Dendritic cell treated with granulocyte-macrophage colony-stimulating factor and Interleukin-4, amounts not matched to agents 40 ng/mL and 50 ng/mL, for 4 days (primary cell): ENCODE measurements at regions not wholly inside any gene's neighbourhood (a gene's known extent, or its start where the extent isn't known, plus 50 kb on each side); places are given as distances from the start of the nearest gene placed in this dataset.
A peak's percentile ranks its signal among the peaks of the same experiment; 100 is the strongest.

Experiments
- H3K27ac Mint-ChIP-seq: one replicate; pipeline ENCODE4 v1.8.0; 2022; ENCODE audit warnings: mild to moderate bottlenecking, mixed read lengths
- H3K27me3 Mint-ChIP-seq: one replicate; pipeline ENCODE4 v1.8.0; 2022; ENCODE audit warnings: mild to moderate bottlenecking, mixed read lengths
- H3K36me3 Mint-ChIP-seq: one replicate; pipeline ENCODE4 v1.8.0; 2022; ENCODE audit warnings: low read depth, mixed read lengths
- H3K4me1 Mint-ChIP-seq: one replicate; pipeline ENCODE4 v1.8.0; 2022; ENCODE audit warnings: low read depth, mixed read lengths
- H3K4me3 Mint-ChIP-seq: one replicate; pipeline ENCODE4 v1.8.0; 2022; ENCODE audit warnings: mild to moderate bottlenecking, moderate library complexity, mixed read lengths
- H3K9me3 Mint-ChIP-seq: one replicate; pipeline ENCODE4 v1.8.0; 2022; ENCODE audit warnings: mixed read lengths
- intact Hi-C: fragments of 100-400 bp; cut with micrococcal nuclease; formaldehyde crosslinking; loops from one replicate; pipeline ENCODE4 v1.15.0; 2022

DNA sequence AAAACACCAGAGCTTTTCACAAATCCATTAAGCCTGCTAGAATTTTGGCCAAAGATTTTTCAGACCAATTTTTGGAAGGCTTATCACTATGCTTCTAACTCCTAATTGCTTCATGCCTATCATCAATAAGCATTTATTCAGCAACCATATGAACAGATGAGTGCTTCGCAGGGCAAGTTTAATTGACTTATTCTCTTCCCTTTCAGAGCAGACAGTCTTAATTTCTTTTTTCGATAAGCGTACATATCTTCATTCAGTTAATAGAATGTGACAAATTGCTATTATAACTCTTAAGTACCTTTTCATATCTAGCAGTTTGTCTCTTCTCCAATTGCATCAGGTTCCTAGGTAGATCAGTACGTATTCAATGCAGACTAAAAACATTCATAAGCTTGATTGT, 298.4 kb upstream of the ANO5 start:
- Mint-ChIP-seq H3K27me3 (no peaks in the 10 kb centered on the region), H3K4me3 (no peak overlapping the region), H3K27ac (no peak overlapping the region), H3K36me3 (no peaks in the 10 kb centered on the region), H3K9me3 (no peaks in the 10 kb centered on the region), H3K4me1 (peaks cover 22% of the 10 kb centered on the region)
- intact Hi-C loops: no loop called here

GRCh38 chr11:21895686-21896085, 297.2 kb upstream of the ANO5 start:
- H3K27ac Mint-ChIP-seq: no peak overlapping the region
- no peak overlapping the region for H3K4me3 Mint-ChIP-seq
- no peaks in the 10 kb centered on the region for H3K27me3 Mint-ChIP-seq
- H3K9me3 Mint-ChIP-seq: no peaks in the 10 kb centered on the region
- H3K4me1 Mint-ChIP-seq: peaks cover 16% of the 10 kb centered on the region
- no peaks in the 10 kb centered on the region for H3K36me3 Mint-ChIP-seq
- intact Hi-C loops: no loop called here

DNA sequence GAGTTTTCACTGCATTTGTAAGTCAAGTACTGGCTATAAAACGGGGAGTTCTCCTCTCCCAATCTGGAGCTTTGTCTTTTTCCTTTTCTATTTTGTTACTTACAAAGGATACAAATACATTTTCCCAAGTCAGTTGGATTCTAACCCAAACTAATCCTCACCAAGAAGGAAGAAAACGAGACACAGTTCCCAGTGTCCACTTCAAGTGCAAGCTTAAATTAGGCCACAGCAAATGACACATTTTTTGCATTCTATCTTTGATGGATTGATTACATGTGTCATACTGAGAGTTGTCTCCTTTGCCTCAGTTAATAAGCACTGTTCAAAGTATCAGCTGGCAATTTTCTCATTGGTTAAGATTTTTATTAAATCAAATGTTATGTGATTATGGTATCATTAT, 296.7 kb upstream of the ANO5 start:
- Mint-ChIP-seq H3K36me3 (no peaks in the 10 kb centered on the region), H3K9me3 (no peaks in the 10 kb centered on the region), H3K27ac (no peak overlapping the region), H3K4me3 (no peak overlapping the region), H3K4me1 (peaks cover 11% of the 10 kb centered on the region), H3K27me3 (no peaks in the 10 kb centered on the region)
- intact Hi-C loops: no loop called here

- no peaks in the 10 kb centered on the region for H3K9me3 Mint-ChIP-seq
Measured at GRCh38 chr11:21896746-21897602, 295.9 kb upstream of the ANO5 start.

DNA sequence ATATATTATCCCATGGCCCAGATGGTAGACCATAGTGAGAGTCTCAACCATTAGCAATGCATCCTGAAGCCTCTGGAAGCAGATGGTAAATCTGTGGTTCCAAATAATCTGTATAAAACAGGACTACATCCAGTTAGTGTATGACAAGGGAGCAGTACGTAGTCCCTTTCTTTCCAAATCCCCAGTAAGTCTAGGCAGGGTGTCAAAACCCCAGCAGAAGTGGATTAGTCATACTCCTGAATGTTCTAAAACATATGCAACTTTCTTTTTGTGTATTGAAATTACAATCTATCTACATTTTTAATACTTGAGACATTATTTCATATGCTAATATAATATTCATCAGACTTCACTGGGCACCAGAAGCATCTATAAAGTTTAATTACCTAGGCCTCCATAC, 295.1 kb upstream of the ANO5 start:
- H3K36me3 Mint-ChIP-seq: no peaks in the 10 kb centered on the region
- no peaks in the 10 kb centered on the region for H3K9me3 Mint-ChIP-seq
- no peaks in the 10 kb centered on the region for H3K27me3 Mint-ChIP-seq
- no peak overlapping the region for H3K4me3 Mint-ChIP-seq
- intact Hi-C loops: no loop called here
- H3K4me1 Mint-ChIP-seq: peaks cover 9% of the 10 kb centered on the region
- no peak overlapping the region for H3K27ac Mint-ChIP-seq

More at GRCh38 chr11:21896746-21897602, 295.9 kb upstream of the ANO5 start:
- Mint-ChIP-seq H3K4me3 (peak overlapping the region; percentile 14), H3K4me1 (peaks cover 9% of the 10 kb centered on the region), H3K27me3 (no peaks in the 10 kb centered on the region), H3K36me3 (no peaks in the 10 kb centered on the region), H3K27ac (no peak overlapping the region)
- intact Hi-C loops: no loop called here

GRCh38 chr11:21908211-21908610, 284.7 kb upstream of the ANO5 start:
- Mint-ChIP-seq H3K4me3 (no peak overlapping the region), H3K4me1 (peaks cover 39% of the 10 kb centered on the region), H3K27ac (no peak overlapping the region), H3K36me3 (no peaks in the 10 kb centered on the region), H3K9me3 (no peaks in the 10 kb centered on the region), H3K27me3 (no peaks in the 10 kb centered on the region)
- intact Hi-C loops: no loop called here

DNA sequence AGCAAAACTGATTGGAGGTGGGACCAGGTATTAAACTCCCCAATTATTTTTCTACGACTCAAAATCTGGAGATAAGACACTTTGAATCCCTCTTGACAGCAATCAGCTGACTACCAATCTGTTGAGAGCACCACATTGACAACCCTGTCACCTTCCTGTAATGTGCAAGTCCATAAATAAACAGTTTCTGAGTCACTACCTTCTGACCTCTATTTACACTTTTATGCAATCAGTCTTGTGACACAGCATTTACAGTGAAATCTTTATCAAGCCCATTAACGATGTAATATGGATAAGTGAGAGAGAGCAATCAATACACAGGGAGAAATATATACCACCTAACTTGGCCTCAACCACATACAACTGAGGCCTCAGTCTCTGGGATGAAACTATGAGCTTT, 283.7 kb upstream of the ANO5 start:
- intact Hi-C loops: no loop called here
- Mint-ChIP-seq H3K27ac (no peak overlapping the region), H3K4me1 (peaks cover 41% of the 10 kb centered on the region), H3K4me3 (no peak overlapping the region), H3K36me3 (no peaks in the 10 kb centered on the region), H3K27me3 (no peaks in the 10 kb centered on the region), H3K9me3 (no peaks in the 10 kb centered on the region)

DNA sequence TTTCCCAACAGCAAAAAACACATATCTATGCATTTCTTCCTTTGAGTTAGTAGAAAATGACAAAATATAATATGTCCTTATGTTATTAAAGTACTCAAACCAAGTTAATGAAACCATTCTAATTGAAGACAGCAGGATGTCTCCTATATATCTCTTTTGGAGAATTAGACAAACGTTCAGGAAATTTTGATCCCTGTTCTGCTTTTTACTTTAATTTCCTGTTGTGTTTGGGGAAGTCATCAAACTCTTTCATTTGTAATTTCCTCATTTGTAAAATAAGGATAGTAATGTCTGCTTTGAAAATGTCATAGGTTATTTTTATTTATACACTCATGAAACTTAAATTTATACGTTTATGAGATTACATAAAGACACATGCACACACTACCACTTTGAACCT, 281.8 kb upstream of the ANO5 start:
- Mint-ChIP-seq H3K36me3 (peaks cover 7% of the 10 kb centered on the region), H3K9me3 (peaks cover 18% of the 10 kb centered on the region), H3K27ac (no peak overlapping the region), H3K4me3 (no peak overlapping the region), H3K27me3 (no peaks in the 10 kb centered on the region), H3K4me1 (peaks cover 35% of the 10 kb centered on the region)
- intact Hi-C loops: no loop called here

GRCh38 chr11:21912285-21912684, 280.6 kb upstream of the ANO5 start:
- peaks cover 28% of the 10 kb centered on the region for H3K9me3 Mint-ChIP-seq
- intact Hi-C loops: no loop called here
- H3K27ac Mint-ChIP-seq: no peak overlapping the region
- peaks cover 35% of the 10 kb centered on the region for H3K4me1 Mint-ChIP-seq
- H3K36me3 Mint-ChIP-seq: peaks cover 7% of the 10 kb centered on the region
- H3K4me3 Mint-ChIP-seq: no peak overlapping the region
- no peaks in the 10 kb centered on the region for H3K27me3 Mint-ChIP-seq

GRCh38 chr11:21921151-21921550, 271.7 kb upstream of the ANO5 start:
- peaks cover 10% of the 10 kb centered on the region for H3K9me3 Mint-ChIP-seq

GRCh38 chr11:21924262-21924661, 268.6 kb upstream of the ANO5 start:
- H3K27ac Mint-ChIP-seq: no peak overlapping the region
- no peaks in the 10 kb centered on the region for H3K36me3 Mint-ChIP-seq
- no peaks in the 10 kb centered on the region for H3K9me3 Mint-ChIP-seq
- H3K4me3 Mint-ChIP-seq: no peak overlapping the region
- no peaks in the 10 kb centered on the region for H3K27me3 Mint-ChIP-seq
- intact Hi-C loops: no loop called here
- no peaks in the 10 kb centered on the region for H3K4me1 Mint-ChIP-seq

More at GRCh38 chr11:21921151-21921550, 271.7 kb upstream of the ANO5 start:
- Mint-ChIP-seq H3K36me3 (no peaks in the 10 kb centered on the region), H3K4me1 (no peaks in the 10 kb centered on the region), H3K4me3 (no peak overlapping the region), H3K27ac (no peak overlapping the region), H3K27me3 (no peaks in the 10 kb centered on the region)
- intact Hi-C loops: no loop called here

- H3K4me1 Mint-ChIP-seq: no peaks in the 10 kb centered on the region
- H3K9me3 Mint-ChIP-seq: no peaks in the 10 kb centered on the region
- H3K27me3 Mint-ChIP-seq: no peaks in the 10 kb centered on the region
- H3K27ac Mint-ChIP-seq: no peak overlapping the region
- intact Hi-C loops: no loop called here
- no peak overlapping the region for H3K4me3 Mint-ChIP-seq
- H3K36me3 Mint-ChIP-seq: no peaks in the 10 kb centered on the region
Measured at GRCh38 chr11:21927628-21928027, 265.3 kb upstream of the ANO5 start.

DNA sequence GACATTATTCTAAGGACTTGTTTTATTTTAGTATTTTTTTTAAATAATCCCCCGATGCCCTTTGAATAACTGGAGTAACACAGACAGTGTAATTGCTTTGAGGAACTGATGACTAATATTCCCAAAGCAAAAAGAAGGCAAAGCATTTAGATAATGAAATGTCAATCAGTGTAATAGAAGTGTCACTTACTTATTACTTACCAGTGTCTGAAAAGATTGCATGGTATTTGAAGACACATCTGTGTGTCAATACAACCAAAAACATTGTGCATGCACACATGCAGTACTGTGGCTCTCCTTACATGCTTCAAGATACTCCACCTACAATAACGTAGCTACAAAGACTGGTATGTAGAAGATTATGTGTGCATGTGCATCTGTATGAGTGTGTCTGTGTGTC, 264.0 kb upstream of the ANO5 start:
- Mint-ChIP-seq H3K9me3 (no peaks in the 10 kb centered on the region), H3K27me3 (no peaks in the 10 kb centered on the region), H3K4me1 (no peaks in the 10 kb centered on the region), H3K36me3 (no peaks in the 10 kb centered on the region), H3K27ac (no peak overlapping the region), H3K4me3 (no peak overlapping the region)
- intact Hi-C loops: no loop called here

DNA sequence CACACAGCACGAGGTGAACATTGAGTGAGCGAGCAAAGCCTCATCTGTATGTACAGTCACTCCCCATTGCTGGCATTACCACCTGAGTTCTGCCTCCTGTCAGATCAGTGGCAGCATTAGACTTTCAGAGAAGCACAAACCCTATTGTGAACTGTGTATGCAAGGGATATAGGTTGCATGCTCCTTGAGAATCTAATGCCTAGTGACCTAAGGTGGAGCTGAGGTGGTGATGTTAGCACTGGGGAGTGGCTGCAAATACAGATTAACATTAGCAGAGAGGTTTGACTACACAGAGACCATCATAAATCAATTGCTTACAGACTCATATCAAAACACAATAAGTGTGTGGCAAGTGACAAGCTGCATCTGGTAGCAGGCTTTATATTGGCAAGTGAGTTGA, 262.5 kb upstream of the ANO5 start:
- H3K27ac Mint-ChIP-seq: no peak overlapping the region
- H3K4me3 Mint-ChIP-seq: no peak overlapping the region
- no peaks in the 10 kb centered on the region for H3K36me3 Mint-ChIP-seq
- H3K27me3 Mint-ChIP-seq: no peaks in the 10 kb centered on the region
- H3K4me1 Mint-ChIP-seq: no peaks in the 10 kb centered on the region
- intact Hi-C loops: no loop called here
- no peaks in the 10 kb centered on the region for H3K9me3 Mint-ChIP-seq
